HFFc6 (cell line): ENCODE measurements at regions not wholly inside any gene's neighbourhood (a gene's known extent, or its start where the extent isn't known, plus 50 kb on each side); places are given as distances from the start of the nearest gene placed in this dataset.

ENCODE experiments used
- DNase-seq: peaks from one replicate; pipeline ENCODE4 v3.0.0-alpha.2; 2018
- H3K27ac Mint-ChIP-seq: 2 replicates; pipeline ENCODE4 v1.8.0; 2020; ENCODE audit warnings: mild to moderate bottlenecking, mixed read lengths
- H3K27me3 Mint-ChIP-seq: 2 replicates; pipeline ENCODE4 v1.8.0; 2021; ENCODE audit warnings: mild to moderate bottlenecking, moderate library complexity, mixed read lengths; ENCODE audit not compliant: insufficient read depth
- H3K36me3 Mint-ChIP-seq: 2 replicates; pipeline ENCODE4 v1.8.0; 2021; ENCODE audit warnings: low read depth, mixed read lengths
- H3K4me1 Mint-ChIP-seq: 2 replicates; pipeline ENCODE4 v1.8.0; 2020; ENCODE audit warnings: low read depth, mixed read lengths
- H3K4me3 Mint-ChIP-seq: 2 replicates; pipeline ENCODE4 v1.8.0; 2020; ENCODE audit warnings: mild to moderate bottlenecking, moderate library complexity, mixed read lengths
- H3K9me3 Mint-ChIP-seq: 2 replicates; pipeline ENCODE4 v1.8.0; 2020; ENCODE audit warnings: mild to moderate bottlenecking, mixed read lengths
- TF ChIP-seq, protein P1 (sequence below): fragments of 200-600 bp; sonication (generic); IDR thresholded peaks from 2 replicates; pipeline ENCODE4 v1.5.0; 2021; ENCODE audit warnings: antibody characterized with exemption, mild to moderate bottlenecking

DNA sequence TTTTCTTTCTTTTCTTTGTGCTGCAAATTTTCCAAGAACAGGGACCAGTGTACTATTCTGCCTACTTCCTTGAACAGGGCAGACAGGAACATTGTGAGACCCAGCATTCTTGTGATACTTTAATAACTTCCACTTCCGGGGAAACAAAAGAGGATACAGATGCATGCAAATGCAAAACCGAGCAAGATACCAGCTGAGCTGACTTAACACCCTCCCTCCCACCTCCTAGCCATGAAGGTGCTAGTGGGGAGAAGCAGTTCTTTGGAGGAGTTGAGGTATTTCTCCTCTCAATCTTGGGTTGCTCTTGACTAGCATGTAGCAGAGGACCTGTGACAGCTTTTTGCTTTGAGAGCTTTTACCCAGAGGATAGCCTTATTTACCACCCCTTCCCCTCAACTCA lies 111.2 kb downstream of the KLF5 start:
- TF ChIP-seq, protein P1, sequence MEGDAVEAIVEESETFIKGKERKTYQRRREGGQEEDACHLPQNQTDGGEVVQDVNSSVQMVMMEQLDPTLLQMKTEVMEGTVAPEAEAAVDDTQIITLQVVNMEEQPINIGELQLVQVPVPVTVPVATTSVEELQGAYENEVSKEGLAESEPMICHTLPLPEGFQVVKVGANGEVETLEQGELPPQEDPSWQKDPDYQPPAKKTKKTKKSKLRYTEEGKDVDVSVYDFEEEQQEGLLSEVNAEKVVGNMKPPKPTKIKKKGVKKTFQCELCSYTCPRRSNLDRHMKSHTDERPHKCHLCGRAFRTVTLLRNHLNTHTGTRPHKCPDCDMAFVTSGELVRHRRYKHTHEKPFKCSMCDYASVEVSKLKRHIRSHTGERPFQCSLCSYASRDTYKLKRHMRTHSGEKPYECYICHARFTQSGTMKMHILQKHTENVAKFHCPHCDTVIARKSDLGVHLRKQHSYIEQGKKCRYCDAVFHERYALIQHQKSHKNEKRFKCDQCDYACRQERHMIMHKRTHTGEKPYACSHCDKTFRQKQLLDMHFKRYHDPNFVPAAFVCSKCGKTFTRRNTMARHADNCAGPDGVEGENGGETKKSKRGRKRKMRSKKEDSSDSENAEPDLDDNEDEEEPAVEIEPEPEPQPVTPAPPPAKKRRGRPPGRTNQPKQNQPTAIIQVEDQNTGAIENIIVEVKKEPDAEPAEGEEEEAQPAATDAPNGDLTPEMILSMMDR: no peak
- Mint-ChIP-seq H3K9me3 (no peaks in the 10 kb centered on the region), H3K36me3 (no peaks in the 10 kb centered on the region), H3K4me1 (peaks cover 63% of the 10 kb centered on the region), H3K27me3 (no peaks in the 10 kb centered on the region), H3K27ac (peak overlapping the region; percentile 91), H3K4me3 (no peak overlapping the region)
- DNase-seq: no peak

- TF ChIP-seq, protein P1: no peak
- no peaks in the 10 kb centered on the region for H3K27me3 Mint-ChIP-seq
- DNase-seq: peak; percentile 18
- H3K4me1 Mint-ChIP-seq: peaks cover 62% of the 10 kb centered on the region
- peak overlapping the region; percentile 91 for H3K27ac Mint-ChIP-seq
- H3K9me3 Mint-ChIP-seq: no peaks in the 10 kb centered on the region
- no peaks in the 10 kb centered on the region for H3K36me3 Mint-ChIP-seq
- peak overlapping the region; percentile 58; the same call in 1 of the 2 replicates for H3K4me3 Mint-ChIP-seq
Measured at GRCh38 chr13:73168953-73169401, 110.2 kb downstream of the KLF5 start.

- Mint-ChIP-seq H3K27me3 (no peaks in the 10 kb centered on the region), H3K9me3 (no peaks in the 10 kb centered on the region), H3K36me3 (no peaks in the 10 kb centered on the region), H3K4me3 (peak overlapping the region; percentile 58; the same call in 1 of the 2 replicates), H3K27ac (peak overlapping the region; percentile 91), H3K4me1 (peaks cover 68% of the 10 kb centered on the region)
- DNase-seq: peak; percentile 53
- TF ChIP-seq, protein P1: no peak
Measured at GRCh38 chr13:73168226-73168952, 109.6 kb downstream of the KLF5 start.

GRCh38 chr13:73167028-73167820 lies 108.4 kb downstream of the KLF5 start:
- no peak for DNase-seq

DNA sequence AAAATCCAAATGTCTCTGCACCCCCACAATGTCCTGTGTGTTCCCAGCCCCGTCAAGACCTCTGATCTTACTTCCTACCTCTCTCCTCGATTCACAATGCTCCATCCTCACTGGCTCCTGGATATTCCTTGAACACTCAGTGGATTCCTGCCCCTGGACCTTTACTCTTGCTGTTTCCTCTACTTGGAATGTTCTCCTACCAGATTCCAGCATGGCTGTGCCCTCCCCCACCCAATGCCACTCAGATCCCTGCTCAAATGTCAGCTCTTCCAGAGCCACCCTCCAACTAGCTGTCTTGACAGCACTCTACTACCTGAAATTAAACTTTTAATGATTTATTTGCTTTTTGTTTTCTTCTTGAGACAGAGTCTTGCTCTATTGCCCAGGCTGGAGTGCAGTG lies 107.4 kb downstream of the KLF5 start:
- Mint-ChIP-seq H3K9me3 (no peaks in the 10 kb centered on the region), H3K36me3 (no peaks in the 10 kb centered on the region), H3K4me1 (peaks cover 63% of the 10 kb centered on the region), H3K27me3 (peaks cover 1% of the 10 kb centered on the region; the same call in 1 of the 2 replicates), H3K4me3 (no peak overlapping the region), H3K27ac (no peak overlapping the region)
- no peak for DNase-seq
- TF ChIP-seq, protein P1: no peak

More at GRCh38 chr13:73167028-73167820, 108.4 kb downstream of the KLF5 start:
- no peaks in the 10 kb centered on the region for H3K36me3 Mint-ChIP-seq
- TF ChIP-seq, protein P1: no peak
- H3K9me3 Mint-ChIP-seq: no peaks in the 10 kb centered on the region
- peak overlapping the region; percentile 91 for H3K27ac Mint-ChIP-seq
- no peaks in the 10 kb centered on the region for H3K27me3 Mint-ChIP-seq
- no peak overlapping the region; the same call in 1 of the 2 replicates for H3K4me3 Mint-ChIP-seq
- peaks cover 73% of the 10 kb centered on the region for H3K4me1 Mint-ChIP-seq
